OCI-LY7 (cell line): ENCODE measurements at regions not wholly inside any gene's neighbourhood (a gene's known extent, or its start where the extent isn't known, plus 50 kb on each side); places are given as distances from the start of the nearest gene placed in this dataset.
"Not testable (repeated sequence)": the region's sequence is repeated elsewhere in the genome, so short reads cannot be mapped to it uniquely, and the experiment has no call there.

Experiments used
- BruUV-seq: library from RNA; stranded (reverse); fragments of 400-500 nt; replicated peaks from 2 replicates; lab custom pipeline; 2021; lab: Mats Ljungman, UMichigan
- CTCF ChIA-PET: fragments of 300-600 bp; sonication (Branson Sonifier 250); formaldehyde crosslinking; loops from one replicate; lab custom pipeline; 2022; ENCODE audit warnings: antibody characterized with exemption; ENCODE audit not compliant: unreplicated experiment; lab: Charles Lee
- POLR2A ChIA-PET: fragments of 300-600 bp; sonication (Branson Sonifier 250); formaldehyde crosslinking; loops from one replicate; lab custom pipeline; 2022; ENCODE audit warnings: antibody characterized with exemption; lab: Charles Lee
- DNase-seq: peaks from one replicate; pipeline ENCODE4 v3.0.0-alpha.2; 2015; ENCODE audit warnings: low spot score
- H2AFZ ChIP-seq: fragments of 200-600 bp; sonication (generic), shearing (Covaris generic); 2 replicates; pipeline ENCODE4 v1.6.1; 2014; ENCODE audit warnings: mild to moderate bottlenecking, antibody characterized with exemption, low read length, moderate library complexity
- H3K27ac ChIP-seq: fragments of 200-600 bp; sonication (generic); 2 replicates; pipeline ENCODE4 v1.5.1; 2014; ENCODE audit warnings: mixed run types, low read depth, mild to moderate bottlenecking, moderate library complexity, low read length, inconsistent platforms; ENCODE audit not compliant: poor library complexity, severe bottlenecking
- H3K36me3 ChIP-seq: fragments of 200-600 bp; sonication (generic); 2 replicates; pipeline ENCODE4 v1.6.1; 2014; ENCODE audit warnings: mild to moderate bottlenecking, antibody characterized with exemption, low read length, moderate library complexity, mixed read lengths; ENCODE audit not compliant: insufficient read depth
- H3K4me1 ChIP-seq: fragments of 200-600 bp; sonication (generic); 2 replicates; pipeline ENCODE4 v1.5.1; 2014; ENCODE audit warnings: mild to moderate bottlenecking, low read length; ENCODE audit not compliant: insufficient read depth, poor library complexity, severe bottlenecking
- H3K4me2 ChIP-seq: fragments of 200-600 bp; sonication (generic); 2 replicates; pipeline ENCODE4 v1.6.1; 2014; ENCODE audit warnings: mild to moderate bottlenecking, low read length
- H3K4me3 ChIP-seq: fragments of 200-600 bp; sonication (generic); 2 replicates; pipeline ENCODE4 v1.5.1; 2014; ENCODE audit warnings: mild to moderate bottlenecking, low read depth, low read length; ENCODE audit not compliant: poor library complexity, severe bottlenecking
- H3K79me2 ChIP-seq: fragments of 200-600 bp; sonication (generic); 2 replicates; pipeline ENCODE4 v1.6.1; 2016; ENCODE audit warnings: low read depth, mild to moderate bottlenecking, low read length, moderate library complexity, mixed read lengths; ENCODE audit not compliant: insufficient read depth
- H3K9me2 ChIP-seq: fragments of 200-600 bp; sonication (generic); 2 replicates; pipeline ENCODE4 v1.6.1; 2016; ENCODE audit warnings: mild to moderate bottlenecking, low read length, mixed read lengths; ENCODE audit not compliant: insufficient read depth
- H3K9me3 ChIP-seq: fragments of 200-600 bp; sonication (generic); 2 replicates; pipeline ENCODE4 v1.6.1; 2014; ENCODE audit warnings: mild to moderate bottlenecking, mixed run types, low read length, mixed read lengths
- H4K20me1 ChIP-seq: fragments of 200-600 bp; sonication (generic); 2 replicates; pipeline ENCODE4 v1.6.1; 2014; ENCODE audit warnings: mild to moderate bottlenecking, antibody characterized with exemption, low read length, moderate library complexity, mixed read lengths; ENCODE audit not compliant: insufficient read depth
- CTCF ChIP-seq: fragments of 200-600 bp; sonication (generic); conservative IDR thresholded peaks from 2 replicates; pipeline ENCODE4 v1.5.1; 2014; ENCODE audit warnings: mild to moderate bottlenecking, antibody characterized with exemption, low read length, moderate library complexity, mixed read lengths
- EZH2phosphoT487 ChIP-seq: fragments of 200-600 bp; sonication (generic); IDR thresholded peaks from 2 replicates; pipeline ENCODE4 v1.6.1; 2018; ENCODE audit warnings: low read depth, borderline replicate concordance, mild to moderate bottlenecking, mixed run types, antibody characterized with exemption, low read length, moderate library complexity, mixed read lengths
- intact Hi-C: fragments of 100-400 bp; cut with micrococcal nuclease; formaldehyde crosslinking; loops from one replicate; pipeline ENCODE4 v1.10.0; 2022; ENCODE audit not compliant: unreplicated experiment

- no peaks in the 10 kb centered on the region for H3K9me3 ChIP-seq
- no peak overlapping the region for H3K27ac ChIP-seq
- no peaks in the 10 kb centered on the region for H3K79me2 ChIP-seq
- H3K4me2 ChIP-seq = no peak overlapping the region
- no TSS peak for BruUV-seq
- ChIA-PET CTCF (no interaction called here), POLR2A (no interaction called here)
- no peak for TF ChIP-seq CTCF
- no peak for TF ChIP-seq EZH2phosphoT487
- no peak overlapping the region for H3K4me3 ChIP-seq
- DNase-seq = no peak
- H4K20me1 ChIP-seq = no peaks in the 10 kb centered on the region
- H2AFZ ChIP-seq = no peak overlapping the region
- H3K4me1 ChIP-seq = no peaks in the 10 kb centered on the region
- intact Hi-C loops = no loop called here
- no peaks in the 10 kb centered on the region for H3K36me3 ChIP-seq
- no peaks in the 10 kb centered on the region for H3K9me2 ChIP-seq
These were observed 228.9 kb upstream of the FAM78B start for GRCh38 chr1:166395729-166396128.

DNA sequence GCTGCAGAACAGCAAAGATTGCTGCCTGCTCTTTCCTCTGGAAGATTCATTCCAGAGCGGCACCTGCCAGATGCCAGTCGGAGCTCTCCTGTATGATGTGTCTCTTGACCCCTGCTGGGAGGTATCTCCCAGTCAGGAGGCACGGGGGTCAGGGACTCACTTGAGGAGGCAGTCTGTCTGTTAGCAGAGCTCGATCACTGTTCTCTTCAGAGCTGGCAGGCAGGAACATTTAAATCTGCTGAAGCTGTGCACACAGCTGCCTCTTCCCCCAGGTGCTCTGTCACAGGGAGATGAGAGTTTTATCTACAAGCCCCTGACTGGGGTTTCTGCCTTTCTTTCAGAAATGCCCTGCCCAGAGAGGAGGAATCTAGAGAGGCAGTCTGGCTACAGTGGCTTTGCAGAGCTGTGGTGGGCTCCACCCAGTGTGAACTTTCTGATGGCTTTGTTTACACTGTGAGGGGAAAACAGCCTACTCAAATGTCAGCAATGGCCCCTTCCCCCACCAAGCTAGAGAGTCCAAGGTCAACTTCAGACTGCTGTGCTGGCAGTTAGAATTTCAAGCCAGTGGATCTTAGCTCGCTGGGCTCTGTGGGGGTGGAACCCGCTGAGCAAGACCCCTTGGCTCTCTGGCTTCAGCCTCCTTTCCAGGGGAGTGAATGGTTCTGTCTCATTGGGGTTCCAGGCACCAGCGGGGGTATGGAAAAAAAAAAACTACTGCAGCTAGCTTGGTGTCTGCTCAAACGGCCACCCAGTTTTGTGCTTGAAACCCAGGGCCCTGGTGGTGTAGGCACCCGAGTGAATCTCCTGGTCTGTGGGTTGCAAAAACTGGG lies 242.7 kb upstream of the FAM78B start:
- H3K9me2 ChIP-seq, BruUV-seq, H3K9me3 ChIP-seq, H3K4me3 ChIP-seq, H2AFZ ChIP-seq, H3K36me3 ChIP-seq, DNase-seq, H4K20me1 ChIP-seq, H3K4me1 ChIP-seq, H3K4me2 ChIP-seq, H3K79me2 ChIP-seq, POLR2A ChIA-PET, H3K27ac ChIP-seq, intact Hi-C loops, CTCF ChIA-PET: not testable (repeated sequence)

DNA sequence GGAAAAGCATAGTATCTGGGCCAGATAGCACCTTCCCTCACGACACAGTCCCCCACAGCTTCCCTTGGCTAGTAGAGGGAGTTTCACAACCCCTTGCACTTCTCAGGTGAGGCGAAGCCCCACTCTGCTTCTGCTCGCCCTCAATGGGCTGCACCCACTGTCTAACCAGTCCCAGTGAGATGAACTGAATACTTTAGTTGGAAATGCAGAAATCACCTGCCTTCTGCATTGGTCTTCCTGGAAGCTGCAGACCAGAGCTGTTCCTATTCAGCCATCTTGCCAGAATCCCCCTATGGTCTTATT lies 243.2 kb upstream of the FAM78B start:
- Histone ChIP-seq H2AFZ (no peak overlapping the region), H3K9me2 (no peaks in the 10 kb centered on the region), H3K4me3 (no peak overlapping the region), H3K36me3 (no peaks in the 10 kb centered on the region), H3K4me1 (no peaks in the 10 kb centered on the region), H3K27ac (no peak overlapping the region), H3K9me3 (no peaks in the 10 kb centered on the region), H3K4me2 (no peak overlapping the region), H3K79me2 (no peaks in the 10 kb centered on the region), H4K20me1 (no peaks in the 10 kb centered on the region)
- no peak for DNase-seq
- no TSS peak for BruUV-seq
- ChIA-PET CTCF (no interaction called here), POLR2A (interaction anchor here (0.6 to 0.7 kb wide), 2 partner anchors 8 to 392 kb away, joined by 3 read pairs; no protein-coding TSS in a partner anchor)
- intact Hi-C loops = no loop called here
- TF ChIP-seq EZH2phosphoT487 (no peak), CTCF (no peak)

DNA sequence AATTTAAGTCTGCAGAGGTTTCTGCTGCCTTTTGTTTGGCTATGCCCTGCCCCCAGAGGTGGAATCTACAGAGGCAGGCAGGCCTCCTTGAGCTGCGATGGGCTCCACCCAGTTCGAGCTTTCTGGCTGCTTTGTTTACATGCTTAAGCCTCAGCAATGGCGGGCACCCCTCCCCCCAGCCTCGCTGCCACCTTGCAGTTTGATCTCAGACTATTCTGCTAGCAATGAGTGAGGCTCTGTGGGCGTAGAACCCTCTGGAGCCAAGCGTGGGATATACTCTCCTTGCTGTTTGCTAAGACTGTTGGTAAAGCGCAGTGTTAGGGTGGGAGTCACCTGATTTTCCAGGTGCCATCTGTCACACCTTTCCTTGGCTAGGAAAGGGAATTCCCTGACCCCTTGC lies 250.0 kb upstream of the FAM78B start:
- CTCF ChIA-PET, H3K27ac ChIP-seq, H3K9me2 ChIP-seq, H2AFZ ChIP-seq, H3K36me3 ChIP-seq, H3K4me2 ChIP-seq, DNase-seq, POLR2A ChIA-PET, H3K9me3 ChIP-seq, H3K4me3 ChIP-seq, H3K4me1 ChIP-seq, H4K20me1 ChIP-seq, intact Hi-C loops, H3K79me2 ChIP-seq, BruUV-seq: not testable (repeated sequence)
